HL-60 (cell line): ENCODE measurements at regions not wholly inside any gene's neighbourhood (a gene's known extent, or its start where the extent isn't known, plus 50 kb on each side); places are given as distances from the start of the nearest gene placed in this dataset.

Source experiments
- DNase-seq, 2 experiments: peaks; one replicate each; pipeline ENCODE4 v3.0.0-alpha.2; 2010 to 2020; ENCODE audit warnings: low read depth in 1 of 2, low spot score in 1 of 2
- H3K27ac ChIP-seq: fragments of 250-450 bp; sonication (Bioruptor Pico); replicated peaks from 2 replicates; pipeline ENCODE4 v1.5.1; 2020; ENCODE audit warnings: mild to moderate bottlenecking, moderate library complexity
- H3K27me3 ChIP-seq: fragments of 250-450 bp; sonication (Bioruptor Pico); 2 replicates; pipeline ENCODE4 v1.5.1; 2021; ENCODE audit warnings: mild to moderate bottlenecking, moderate library complexity; ENCODE audit not compliant: insufficient read depth, poor library complexity, severe bottlenecking
- H3K4me3 ChIP-seq: replicated peaks from 2 replicates; pipeline ENCODE4 v1.5.1; 2011; ENCODE audit warnings: mild to moderate bottlenecking, control low read depth, low read length; ENCODE audit not compliant: insufficient read depth
- GABPA ChIP-seq: IDR thresholded peaks from 2 replicates; pipeline ENCODE4 v1.6.1; 2012; ENCODE audit warnings: low read depth
- POLR2AphosphoS5 ChIP-seq: IDR thresholded peaks from 2 replicates; pipeline ENCODE4 v1.6.1; 2012; ENCODE audit warnings: low read depth
- SPI1 ChIP-seq: IDR thresholded peaks from 2 replicates; pipeline ENCODE4 v1.6.1; 2012; ENCODE audit warnings: low read depth, mild to moderate bottlenecking, borderline replicate concordance
- TF ChIP-seq, protein P1 (sequence below): IDR thresholded peaks from one replicate; pipeline ENCODE4 v1.5.1; 2011; ENCODE audit warnings: low read length, control low read depth, inconsistent platforms; ENCODE audit not compliant: insufficient read depth
- TF ChIP-seq, protein P2 (sequence below): IDR thresholded peaks from 2 replicates; pipeline ENCODE4 v1.6.1; 2012; ENCODE audit warnings: low read depth; ENCODE audit not compliant: insufficient replicate concordance

DNA sequence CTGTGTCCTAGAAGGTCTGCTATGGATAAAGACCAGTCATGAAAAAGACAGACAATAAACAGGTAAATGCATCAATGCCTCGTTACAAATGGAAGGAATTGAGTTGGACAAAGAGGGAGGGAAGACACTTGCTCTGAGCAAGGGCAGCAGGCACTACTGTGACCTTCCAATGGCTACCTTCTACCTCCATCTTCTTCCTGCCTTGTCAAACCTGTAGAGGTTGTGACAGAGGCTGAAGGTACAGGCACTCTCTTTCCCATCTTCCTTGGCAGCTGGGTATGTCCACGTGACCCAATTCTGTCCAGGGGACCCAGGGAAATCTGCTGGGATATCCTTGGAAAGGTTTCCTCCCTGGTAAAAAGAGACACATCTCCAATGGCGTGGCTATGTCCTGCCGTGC lies 274.8 kb downstream of the TFAP2C start:
- H3K27me3 ChIP-seq: no peaks in the 10 kb centered on the region
- TF ChIP-seq GABPA (no peak), POLR2AphosphoS5 (no peak), SPI1 (no peak)
- TF ChIP-seq, protein P1, sequence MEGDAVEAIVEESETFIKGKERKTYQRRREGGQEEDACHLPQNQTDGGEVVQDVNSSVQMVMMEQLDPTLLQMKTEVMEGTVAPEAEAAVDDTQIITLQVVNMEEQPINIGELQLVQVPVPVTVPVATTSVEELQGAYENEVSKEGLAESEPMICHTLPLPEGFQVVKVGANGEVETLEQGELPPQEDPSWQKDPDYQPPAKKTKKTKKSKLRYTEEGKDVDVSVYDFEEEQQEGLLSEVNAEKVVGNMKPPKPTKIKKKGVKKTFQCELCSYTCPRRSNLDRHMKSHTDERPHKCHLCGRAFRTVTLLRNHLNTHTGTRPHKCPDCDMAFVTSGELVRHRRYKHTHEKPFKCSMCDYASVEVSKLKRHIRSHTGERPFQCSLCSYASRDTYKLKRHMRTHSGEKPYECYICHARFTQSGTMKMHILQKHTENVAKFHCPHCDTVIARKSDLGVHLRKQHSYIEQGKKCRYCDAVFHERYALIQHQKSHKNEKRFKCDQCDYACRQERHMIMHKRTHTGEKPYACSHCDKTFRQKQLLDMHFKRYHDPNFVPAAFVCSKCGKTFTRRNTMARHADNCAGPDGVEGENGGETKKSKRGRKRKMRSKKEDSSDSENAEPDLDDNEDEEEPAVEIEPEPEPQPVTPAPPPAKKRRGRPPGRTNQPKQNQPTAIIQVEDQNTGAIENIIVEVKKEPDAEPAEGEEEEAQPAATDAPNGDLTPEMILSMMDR: no peak
- TF ChIP-seq, protein P2, sequence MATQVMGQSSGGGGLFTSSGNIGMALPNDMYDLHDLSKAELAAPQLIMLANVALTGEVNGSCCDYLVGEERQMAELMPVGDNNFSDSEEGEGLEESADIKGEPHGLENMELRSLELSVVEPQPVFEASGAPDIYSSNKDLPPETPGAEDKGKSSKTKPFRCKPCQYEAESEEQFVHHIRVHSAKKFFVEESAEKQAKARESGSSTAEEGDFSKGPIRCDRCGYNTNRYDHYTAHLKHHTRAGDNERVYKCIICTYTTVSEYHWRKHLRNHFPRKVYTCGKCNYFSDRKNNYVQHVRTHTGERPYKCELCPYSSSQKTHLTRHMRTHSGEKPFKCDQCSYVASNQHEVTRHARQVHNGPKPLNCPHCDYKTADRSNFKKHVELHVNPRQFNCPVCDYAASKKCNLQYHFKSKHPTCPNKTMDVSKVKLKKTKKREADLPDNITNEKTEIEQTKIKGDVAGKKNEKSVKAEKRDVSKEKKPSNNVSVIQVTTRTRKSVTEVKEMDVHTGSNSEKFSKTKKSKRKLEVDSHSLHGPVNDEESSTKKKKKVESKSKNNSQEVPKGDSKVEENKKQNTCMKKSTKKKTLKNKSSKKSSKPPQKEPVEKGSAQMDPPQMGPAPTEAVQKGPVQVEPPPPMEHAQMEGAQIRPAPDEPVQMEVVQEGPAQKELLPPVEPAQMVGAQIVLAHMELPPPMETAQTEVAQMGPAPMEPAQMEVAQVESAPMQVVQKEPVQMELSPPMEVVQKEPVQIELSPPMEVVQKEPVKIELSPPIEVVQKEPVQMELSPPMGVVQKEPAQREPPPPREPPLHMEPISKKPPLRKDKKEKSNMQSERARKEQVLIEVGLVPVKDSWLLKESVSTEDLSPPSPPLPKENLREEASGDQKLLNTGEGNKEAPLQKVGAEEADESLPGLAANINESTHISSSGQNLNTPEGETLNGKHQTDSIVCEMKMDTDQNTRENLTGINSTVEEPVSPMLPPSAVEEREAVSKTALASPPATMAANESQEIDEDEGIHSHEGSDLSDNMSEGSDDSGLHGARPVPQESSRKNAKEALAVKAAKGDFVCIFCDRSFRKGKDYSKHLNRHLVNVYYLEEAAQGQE: no peak
- no peak overlapping the region for H3K4me3 ChIP-seq
- DNase-seq: no peak
- no peak overlapping the region for H3K27ac ChIP-seq

DNA sequence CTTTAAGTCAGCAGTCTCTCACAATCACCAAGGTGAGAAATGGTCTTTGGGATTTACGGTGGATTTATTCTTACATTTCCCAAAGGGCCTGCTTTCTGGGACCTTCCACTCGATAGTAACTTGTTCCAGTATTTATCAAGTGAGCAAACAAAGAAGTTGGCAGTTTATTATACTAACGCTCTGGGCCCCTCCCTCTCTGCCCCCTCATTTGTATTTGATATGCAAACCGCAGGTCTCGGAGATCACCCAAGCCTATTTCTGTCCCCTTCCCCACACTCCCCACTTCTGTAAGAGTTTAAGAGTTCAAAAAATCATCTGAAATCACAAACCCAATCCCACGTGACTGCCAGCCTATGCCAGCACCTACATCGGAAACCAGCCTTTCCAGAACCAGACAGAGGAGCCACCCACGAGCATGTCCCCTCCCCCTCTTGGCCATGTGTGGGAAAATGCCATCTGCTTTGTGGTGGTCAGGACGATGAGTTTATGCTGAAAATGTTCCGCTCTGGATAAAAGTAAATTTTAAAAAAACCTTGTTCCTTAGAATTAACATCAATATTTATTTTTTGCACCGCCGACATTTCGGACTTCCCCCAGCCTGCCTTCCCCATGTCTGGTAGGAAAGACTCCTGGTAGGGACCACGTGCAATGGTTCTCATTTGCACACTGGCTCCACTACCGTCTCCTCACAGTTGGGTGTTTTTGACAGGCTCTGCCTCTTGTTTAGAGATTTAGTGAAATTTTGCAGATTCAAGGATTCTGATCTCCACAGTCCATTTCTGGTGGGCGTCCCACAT lies 281.0 kb downstream of the TFAP2C start:
- H3K4me3 ChIP-seq: no peak overlapping the region
- no peaks in the 10 kb centered on the region for H3K27me3 ChIP-seq
- DNase-seq: no peak
- H3K27ac ChIP-seq: no peak overlapping the region
- TF ChIP-seq SPI1 (no peak), GABPA (no peak)
- TF ChIP-seq, protein P2: no peak

DNA sequence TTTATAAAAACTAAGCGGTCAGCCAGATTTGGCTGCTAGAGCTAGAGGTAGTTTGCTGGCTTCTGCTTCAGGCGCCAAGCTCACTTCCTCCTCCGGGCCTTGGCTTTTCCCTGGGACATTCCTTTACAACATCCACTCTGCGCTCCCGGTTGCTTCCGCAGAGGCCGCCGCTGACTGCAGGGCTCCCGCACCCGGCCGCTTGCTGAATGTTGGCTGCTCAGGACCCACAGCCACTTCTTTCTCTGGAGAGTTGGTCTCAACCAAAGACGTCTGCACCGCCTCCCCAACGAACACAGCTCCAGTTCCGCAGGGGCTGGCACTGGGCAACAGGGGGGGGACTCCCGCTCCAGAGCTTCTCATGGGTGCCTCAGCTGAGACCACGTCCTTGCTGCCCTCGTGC lies 282.8 kb downstream of the TFAP2C start:
- Histone ChIP-seq H3K27me3 (no peaks in the 10 kb centered on the region), H3K4me3 (no peak overlapping the region), H3K27ac (no peak overlapping the region)
- no peak for TF ChIP-seq POLR2AphosphoS5
- TF ChIP-seq SPI1: no peak
- TF ChIP-seq, protein P2: no peak
- no peak for TF ChIP-seq GABPA
- TF ChIP-seq, protein P1: no peak
- no peak for DNase-seq
